HCT116 (cell line): ENCODE measurements at regions not wholly inside any gene's neighbourhood (a gene's known extent, or its start where the extent isn't known, plus 50 kb on each side); places are given as distances from the start of the nearest gene placed in this dataset.

Experiments
- ATAC-seq: fragments of 200-7000 bp; cut with Tn5 transposase; 2 replicates; pipeline ENCODE4 v1.9.1; 2020; ENCODE audit warnings: mild to moderate bottlenecking, moderate library complexity
- BruUV-seq: library from RNA; stranded (reverse); fragments of 400-500 nt; replicated peaks from 2 replicates; lab custom pipeline; 2021; lab: Mats Ljungman, UMichigan
- CTCF ChIA-PET: fragments of 300-600 bp; sonication (Branson Sonifier 250); formaldehyde crosslinking; loops from one replicate; lab custom pipeline; 2021; ENCODE audit warnings: antibody characterized with exemption; lab: Charles Lee
- POLR2A ChIA-PET: fragments of 300-600, 350-600 bp; sonication (Branson Sonifier 250); formaldehyde crosslinking; loops from one replicate; lab custom pipeline; 2021; ENCODE audit warnings: antibody characterized with exemption; lab: Charles Lee
- RAD21 ChIA-PET, 2 experiments: fragments of 300-600 bp; sonication (Branson Sonifier 250); formaldehyde crosslinking; loops; one replicate each; lab custom pipeline; 2023; ENCODE audit warnings: low total read pairs in 2 of 2; ENCODE audit not compliant: uncharacterized antibody in 2 of 2, unreplicated experiment in 2 of 2, low non-redundant PET in 1 of 2; lab: Charles Lee
- DNase-seq: peaks from one replicate; pipeline ENCODE4 v3.0.0-alpha.2; 2010; ENCODE audit warnings: low read depth, low spot score
- H2AFZ ChIP-seq: fragments of 200-600 bp; shearing (Covaris generic), sonication (generic); 2 replicates; pipeline ENCODE4 v1.6.1; 2017; ENCODE audit warnings: low read depth, mixed run types, mixed read lengths, antibody characterized with exemption, low read length; ENCODE audit not compliant: poor library complexity, severe bottlenecking
- H3K27ac ChIP-seq: 2 replicates; pipeline ENCODE4 v1.5.1; 2012; ENCODE audit warnings: low read depth, low read length
- H3K27me3 ChIP-seq: fragments of 200-600 bp; sonication (generic); 2 replicates; pipeline ENCODE4 v1.6.1; 2016; ENCODE audit warnings: mixed run types, low read length, mixed read lengths; ENCODE audit not compliant: insufficient read depth
- H3K36me3 ChIP-seq, 2 experiments: fragments of 200-500 bp in 1 of 2; fragments of 200-600 bp in 1 of 2; sonication (Bioruptor generic) in 1 of 2; sonication (generic) in 1 of 2; 2 replicates each; pipeline versions ENCODE4 v1.5.1 to v1.6.1; 2014 to 2016; ENCODE audit warnings: low read length in 2 of 2, inconsistent platforms in 1 of 2, mixed read lengths in 1 of 2, mixed run types in 1 of 2; ENCODE audit not compliant: insufficient read depth in 2 of 2, control insufficient read depth in 1 of 2
- H3K4me1 ChIP-seq, 2 experiments: fragments of 200-600 bp in 1 of 2; sonication (generic) in 1 of 2; 2 replicates each; pipeline versions ENCODE4 v1.5.1 to v1.6.1; 2012 to 2017; ENCODE audit warnings: low read length in 2 of 2, inconsistent platforms in 1 of 2, mild to moderate bottlenecking in 1 of 2, mixed read lengths in 1 of 2, mixed run types in 1 of 2, moderate library complexity in 1 of 2; ENCODE audit not compliant: insufficient read depth in 2 of 2, control insufficient read depth in 1 of 2
- H3K4me2 ChIP-seq: fragments of 200-600 bp; sonication (generic); 2 replicates; pipeline ENCODE4 v1.6.1; 2017; ENCODE audit warnings: mixed run types, low read length, mixed read lengths
- H3K4me3 ChIP-seq, 2 experiments: fragments of 200-600 bp in 1 of 2; sonication (generic) in 1 of 2; replicated peaks in 1 of 2; 2 replicates each; pipeline ENCODE4 v1.5.1; 2011 to 2016; ENCODE audit warnings: low read length in 2 of 2, control low read depth in 1 of 2, low read depth in 1 of 2, mild to moderate bottlenecking in 1 of 2, mixed read lengths in 1 of 2, mixed run types in 1 of 2
- H3K79me2 ChIP-seq: fragments of 200-600 bp; sonication (generic); 2 replicates; pipeline ENCODE4 v1.6.1; 2017; ENCODE audit warnings: mild to moderate bottlenecking, mixed run types, low read length, moderate library complexity, mixed read lengths; ENCODE audit not compliant: insufficient read depth
- H3K9ac ChIP-seq: fragments of 200-600 bp; sonication (generic); 2 replicates; pipeline ENCODE4 v1.6.1; 2016; ENCODE audit warnings: low read length, mixed read lengths
- H3K9me2 ChIP-seq: fragments of 200-600 bp; sonication (generic), shearing (Covaris generic); 2 replicates; pipeline ENCODE4 v1.6.1; 2017; ENCODE audit warnings: mixed run types, mild to moderate bottlenecking, moderate library complexity; ENCODE audit not compliant: insufficient read depth
- H3K9me3 ChIP-seq, 2 experiments: fragments of 200-500 bp in 1 of 2; fragments of 200-600 bp in 1 of 2; sonication (Bioruptor generic) in 1 of 2; sonication (generic) in 1 of 2; 2 replicates each; pipeline ENCODE4 v1.6.1; 2014 to 2017; ENCODE audit warnings: low read length in 2 of 2, mixed read lengths in 2 of 2, inconsistent platforms in 1 of 2, low read depth in 1 of 2, mild to moderate bottlenecking in 1 of 2, mixed run types in 1 of 2, moderate library complexity in 1 of 2; ENCODE audit not compliant: control insufficient read depth in 1 of 2, insufficient read depth in 1 of 2
- H4K20me1 ChIP-seq: fragments of 200-600 bp; sonication (generic), shearing (Covaris generic); 2 replicates; pipeline ENCODE4 v1.6.1; 2017; ENCODE audit warnings: mixed run types, mild to moderate bottlenecking, moderate library complexity; ENCODE audit not compliant: insufficient read depth
- CEBPB ChIP-seq: IDR thresholded peaks from 2 replicates; pipeline ENCODE4 v1.6.1; 2012; ENCODE audit warnings: low read depth
- intact Hi-C: fragments of 100-400 bp; cut with micrococcal nuclease; formaldehyde crosslinking; loops from 2 replicates; pipeline ENCODE4 v1.10.0; 2022
- TF ChIP-seq, protein P1 (sequence below): IDR thresholded peaks from 2 replicates; pipeline ENCODE4 v1.6.1; 2012; ENCODE audit warnings: low read depth
- TF ChIP-seq, protein P2 (sequence below), 3 experiments: fragments of 200-600 bp in 1 of 3; sonication (generic) in 1 of 3; IDR thresholded peaks in 2 of 3; conservative IDR thresholded peaks in 1 of 3; 2 replicates each; pipeline ENCODE4 v1.5.1; 2012 to 2017; ENCODE audit warnings: low read depth in 2 of 3, low read length in 2 of 3, antibody characterized with exemption in 1 of 3, borderline replicate concordance in 1 of 3, control low read depth in 1 of 3, mild to moderate bottlenecking in 1 of 3, mixed read lengths in 1 of 3, mixed run types in 1 of 3, moderate library complexity in 1 of 3; ENCODE audit not compliant: insufficient read depth in 1 of 3

DNA sequence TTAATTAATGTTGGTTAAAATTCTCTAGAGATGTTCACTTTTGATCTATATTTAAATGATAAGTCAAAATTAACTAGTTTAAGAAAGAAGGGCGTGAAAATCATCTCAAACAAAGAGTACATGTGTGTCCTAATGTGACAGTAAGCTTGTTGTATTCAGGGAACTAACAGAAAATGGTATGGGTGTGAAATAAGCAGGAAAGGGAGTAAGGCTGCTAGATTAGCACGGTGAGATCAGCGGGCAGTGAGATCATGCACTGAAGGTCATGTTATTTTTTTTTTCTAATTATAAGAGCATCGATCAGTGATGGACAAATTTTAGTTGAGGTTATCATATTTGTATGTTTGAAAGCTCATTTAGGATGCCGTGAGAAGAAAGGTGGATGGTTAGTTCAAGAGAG lies 430.8 kb downstream of the DIPK2A start (continued):
- TF ChIP-seq, protein P1, sequence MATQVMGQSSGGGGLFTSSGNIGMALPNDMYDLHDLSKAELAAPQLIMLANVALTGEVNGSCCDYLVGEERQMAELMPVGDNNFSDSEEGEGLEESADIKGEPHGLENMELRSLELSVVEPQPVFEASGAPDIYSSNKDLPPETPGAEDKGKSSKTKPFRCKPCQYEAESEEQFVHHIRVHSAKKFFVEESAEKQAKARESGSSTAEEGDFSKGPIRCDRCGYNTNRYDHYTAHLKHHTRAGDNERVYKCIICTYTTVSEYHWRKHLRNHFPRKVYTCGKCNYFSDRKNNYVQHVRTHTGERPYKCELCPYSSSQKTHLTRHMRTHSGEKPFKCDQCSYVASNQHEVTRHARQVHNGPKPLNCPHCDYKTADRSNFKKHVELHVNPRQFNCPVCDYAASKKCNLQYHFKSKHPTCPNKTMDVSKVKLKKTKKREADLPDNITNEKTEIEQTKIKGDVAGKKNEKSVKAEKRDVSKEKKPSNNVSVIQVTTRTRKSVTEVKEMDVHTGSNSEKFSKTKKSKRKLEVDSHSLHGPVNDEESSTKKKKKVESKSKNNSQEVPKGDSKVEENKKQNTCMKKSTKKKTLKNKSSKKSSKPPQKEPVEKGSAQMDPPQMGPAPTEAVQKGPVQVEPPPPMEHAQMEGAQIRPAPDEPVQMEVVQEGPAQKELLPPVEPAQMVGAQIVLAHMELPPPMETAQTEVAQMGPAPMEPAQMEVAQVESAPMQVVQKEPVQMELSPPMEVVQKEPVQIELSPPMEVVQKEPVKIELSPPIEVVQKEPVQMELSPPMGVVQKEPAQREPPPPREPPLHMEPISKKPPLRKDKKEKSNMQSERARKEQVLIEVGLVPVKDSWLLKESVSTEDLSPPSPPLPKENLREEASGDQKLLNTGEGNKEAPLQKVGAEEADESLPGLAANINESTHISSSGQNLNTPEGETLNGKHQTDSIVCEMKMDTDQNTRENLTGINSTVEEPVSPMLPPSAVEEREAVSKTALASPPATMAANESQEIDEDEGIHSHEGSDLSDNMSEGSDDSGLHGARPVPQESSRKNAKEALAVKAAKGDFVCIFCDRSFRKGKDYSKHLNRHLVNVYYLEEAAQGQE = no peak

DNA sequence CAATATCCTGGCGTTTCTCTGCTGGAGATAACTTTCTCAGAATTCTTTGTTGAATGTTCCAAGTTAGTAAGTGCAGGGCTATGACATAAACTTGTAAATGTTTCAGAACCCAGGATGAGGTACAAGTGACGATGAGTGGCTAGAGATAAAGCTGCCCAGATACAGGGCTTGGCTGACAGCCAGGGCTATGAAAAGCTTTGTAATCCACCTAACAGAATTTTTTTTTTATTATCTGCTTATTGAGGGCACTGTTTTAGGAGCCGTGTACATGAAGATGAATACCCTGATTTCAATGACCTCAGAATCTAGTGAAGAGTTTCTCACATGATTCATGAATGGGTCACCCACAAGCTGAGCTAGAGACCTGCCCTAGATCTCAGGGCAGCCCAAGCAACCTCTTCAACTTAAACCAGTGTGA lies 431.4 kb downstream of the DIPK2A start:
- Histone ChIP-seq H3K9me2 (no peaks in the 10 kb centered on the region), H4K20me1 (no peaks in the 10 kb centered on the region), H2AFZ (no peak overlapping the region), H3K27ac (no peak overlapping the region), H3K9me3 (0 out of 4 replicates have a peak, but pooled peaks cover 0 to 4% of the 10 kb centered on the region in 2 experiments), H3K79me2 (no peaks in the 10 kb centered on the region), H3K4me1 (no peaks in the 10 kb centered on the region)
- ATAC-seq (no peak), DNase-seq (no peak)
- intact Hi-C loops = no loop called here
- CTCF ChIA-PET = no interaction called here
- no TSS peak for BruUV-seq
- TF ChIP-seq, protein P2, sequence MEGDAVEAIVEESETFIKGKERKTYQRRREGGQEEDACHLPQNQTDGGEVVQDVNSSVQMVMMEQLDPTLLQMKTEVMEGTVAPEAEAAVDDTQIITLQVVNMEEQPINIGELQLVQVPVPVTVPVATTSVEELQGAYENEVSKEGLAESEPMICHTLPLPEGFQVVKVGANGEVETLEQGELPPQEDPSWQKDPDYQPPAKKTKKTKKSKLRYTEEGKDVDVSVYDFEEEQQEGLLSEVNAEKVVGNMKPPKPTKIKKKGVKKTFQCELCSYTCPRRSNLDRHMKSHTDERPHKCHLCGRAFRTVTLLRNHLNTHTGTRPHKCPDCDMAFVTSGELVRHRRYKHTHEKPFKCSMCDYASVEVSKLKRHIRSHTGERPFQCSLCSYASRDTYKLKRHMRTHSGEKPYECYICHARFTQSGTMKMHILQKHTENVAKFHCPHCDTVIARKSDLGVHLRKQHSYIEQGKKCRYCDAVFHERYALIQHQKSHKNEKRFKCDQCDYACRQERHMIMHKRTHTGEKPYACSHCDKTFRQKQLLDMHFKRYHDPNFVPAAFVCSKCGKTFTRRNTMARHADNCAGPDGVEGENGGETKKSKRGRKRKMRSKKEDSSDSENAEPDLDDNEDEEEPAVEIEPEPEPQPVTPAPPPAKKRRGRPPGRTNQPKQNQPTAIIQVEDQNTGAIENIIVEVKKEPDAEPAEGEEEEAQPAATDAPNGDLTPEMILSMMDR (IDR thresholded peaks at IDR 0.05 in 2 of 3, conservative IDR thresholded peaks at IDR 0.05 in 1 of 3; ENCODE audit: borderline replicate concordance in 1 of 3, insufficient read depth in 1 of 3, low read depth in 2 of 3, low read length in 2 of 3) = no peak
- no peak for TF ChIP-seq CEBPB
- TF ChIP-seq, all 23 proteins: peak for 0
- no peak overlapping the region for H3K4me2 ChIP-seq
- no peak overlapping the region for H3K9ac ChIP-seq
- H3K27me3 ChIP-seq = no peaks in the 10 kb centered on the region
- H3K4me3 ChIP-seq = no peak overlapping the region
- H3K36me3 ChIP-seq = no peaks in the 10 kb centered on the region
- ChIA-PET POLR2A (no interaction called here), RAD21 (no interaction called here)
